Heart right ventricle (tissue), 16 donors: ENCODE measurements at regions not wholly inside any gene's neighbourhood (a gene's known extent, or its start where the extent isn't known, plus 50 kb on each side); places are given as distances from the start of the nearest gene placed in this dataset.

Experiments
- ATAC-seq, 8 donors: fragments of 200-7000 bp; cut with Tn5 transposase; one replicate each; pipeline ENCODE4 v1.9.1; 2020; ENCODE audit warnings: mild to moderate bottlenecking in 8 of 8, moderate library complexity in 8 of 8, moderate number of reproducible peaks in 1 of 8
- DNase-seq, 2 donors: peaks; one replicate each; pipeline ENCODE4 v3.0.0-alpha.2; 2020
- H3K27ac ChIP-seq, 10 donors: fragments of 200-600 bp; sonication (generic) in 2 of 10; one replicate each; pipeline versions ENCODE4 v1.5.0 to v1.8.0; 2020 to 2022; ENCODE audit warnings: mild to moderate bottlenecking in 3 of 10
- H3K27me3 ChIP-seq, 7 donors: fragments of 200-600 bp; one replicate each; pipeline ENCODE4 v1.8.0; 2021 to 2022; ENCODE audit warnings: mild to moderate bottlenecking in 2 of 7
- H3K36me3 ChIP-seq, 9 donors: fragments of 200-600 bp; sonication (generic) in 1 of 9; one replicate each; pipeline versions ENCODE4 v1.5.0 to v1.8.0; 2020 to 2022; ENCODE audit warnings: mild to moderate bottlenecking in 2 of 9
- H3K4me1 ChIP-seq, 9 donors: fragments of 200-600 bp; sonication (generic) in 1 of 9; one replicate each; pipeline versions ENCODE4 v1.5.0 to v1.8.0; 2020 to 2022; ENCODE audit warnings: mild to moderate bottlenecking in 4 of 9
- H3K4me3 ChIP-seq, 10 donors: fragments of 200-600 bp; sonication (generic) in 2 of 10; one replicate each; pipeline versions ENCODE4 v1.5.0 to v1.8.0; 2020 to 2022; ENCODE audit warnings: mild to moderate bottlenecking in 7 of 10, moderate library complexity in 2 of 10
- H3K9me3 ChIP-seq, 11 donors: fragments of 200-600 bp in 10 of 11; sonication (generic) in 2 of 11; one replicate each; pipeline versions ENCODE4 v1.5.0 to v1.8.0; 2013 to 2022; ENCODE audit warnings: mild to moderate bottlenecking in 2 of 11, control low read depth in 1 of 11, moderate library complexity in 1 of 11
- CTCF ChIP-seq, 9 donors: fragments of 200-600 bp; sonication (generic) in 2 of 9; IDR thresholded peaks; one replicate each; pipeline versions ENCODE4 v1.5.0 to v1.8.0; 2021 to 2022; ENCODE audit warnings: antibody characterized with exemption in 9 of 9, mild to moderate bottlenecking in 5 of 9, moderate library complexity in 1 of 9
- WGBS, 2 donors: extraction: QIAGEN DNeasy Blood & Tissue Kit; methylation state at CpG; one replicate each; pipeline ENCODE4 v1.1.7; 2013; ENCODE audit warnings: inconsistent platforms in 1 of 2; 5-methylcytosine and 5-hydroxymethylcytosine counted together
- intact Hi-C, 10 donors: fragments of 100-400 bp; cut with DNase I; formaldehyde crosslinking; loops; one replicate each; pipeline versions ENCODE4 v1.11.1 to v1.14.2; 2022
- donor health status: Arrhythmogenic right ventricular cardiomyopathy.
- donor health status: ischemic (EF 13 %, LVEDD 7.1; RV severe dilation, severe dysfunction).
- donor health status: healthy with polysubstance abuse.
- donor health status: DM: no; HTN: yes; CAD: no.
- donor health status: DM: no; HTN: no; CAD: no.
- donor health status: ischemic (EF 25% LVEDD 6.9; RV normal size, moderate dysfunction).
- donor health status: ischemic (EF 25% LVEDD 5.7; RV mildly dilated, moderate dysfunction).
- donor health status: healthy.
- donor health status: DM: yes; HTN: yes; CAD: no.
- donor health status: Ischemic cardiomyopathy.
- donor health status: ischemic (EF 35%, LVEDD 5.7; RV mildly dilated, moderate dysfunction).
- donor health status: nonischemic (EF 11% LVEDD 7.7; RV severe dilation, severe dysfunction).
- donor health status: DM: yes; HTN: yes; CAD: no.
- donor health status: PGD.
- donor health status: ischemic (EF 29% LVEDD 5.4; RV normal size, mild dysfunction).
- donor health status: nonischemic (EF 23%, LVEDD 6.1; RV moderate dilation, normal function).

GRCh38 chr16:6557353-6558023 lies 775.2 kb upstream of the RBFOX1 start:
- Histone ChIP-seq H3K9me3 (no peaks in the 10 kb centered on the region), H3K4me3 (no peak overlapping the region), H3K27ac (no peak overlapping the region), H3K4me1 (no peaks in the 10 kb centered on the region), H3K27me3 (no peaks in the 10 kb centered on the region), H3K36me3 (no peaks in the 10 kb centered on the region)
- intact Hi-C loops, result no loop called here
- ATAC-seq (no peak), DNase-seq (no peak)
- 59 to 63% methylated on average over 11 of the region's 11 CpGs for WGBS, 2 donors
- TF ChIP-seq CTCF (IDR thresholded peaks at IDR 0.05), result no peak

- intact Hi-C loops, result no loop called here
- no peak overlapping the region for H3K27ac ChIP-seq
- 65 to 76% methylated on average over 1 of the region's 1 CpG for WGBS, 2 donors
Measured at GRCh38 chr16:6549415-6549814, 783.2 kb upstream of the RBFOX1 start.

GRCh38 chr16:6548507-6548906 lies 784.1 kb upstream of the RBFOX1 start:
- Histone ChIP-seq H3K36me3 (no peaks in the 10 kb centered on the region), H3K4me1 (no peaks in the 10 kb centered on the region), H3K27me3 (no peaks in the 10 kb centered on the region), H3K9me3 (peaks cover 0 to 7% (median 0%) of the 10 kb centered on the region in 11 donors), H3K4me3 (no peak overlapping the region), H3K27ac (no peak overlapping the region)
- DNase-seq, result no peak
- WGBS, 2 donors, result 87 to 89% methylated on average over 11 of the region's 11 CpGs
- TF ChIP-seq CTCF (IDR thresholded peaks at IDR 0.05), result no peak
- no peak for ATAC-seq
- intact Hi-C loops, result no loop called here

More at GRCh38 chr16:6549415-6549814, 783.2 kb upstream of the RBFOX1 start:
- ATAC-seq (no peak), DNase-seq (no peak)
- TF ChIP-seq CTCF (IDR thresholded peaks at IDR 0.05), result no peak
- Histone ChIP-seq H3K4me1 (no peaks in the 10 kb centered on the region), H3K9me3 (peaks cover 0 to 7% (median 0%) of the 10 kb centered on the region in 11 donors), H3K36me3 (no peaks in the 10 kb centered on the region), H3K27me3 (no peaks in the 10 kb centered on the region), H3K4me3 (no peak overlapping the region)

GRCh38 chr16:6547131-6547530 lies 785.5 kb upstream of the RBFOX1 start:
- no peak for ATAC-seq
- Histone ChIP-seq H3K4me3 (no peak overlapping the region), H3K36me3 (no peaks in the 10 kb centered on the region), H3K4me1 (no peaks in the 10 kb centered on the region), H3K27me3 (no peaks in the 10 kb centered on the region), H3K9me3 (peaks cover 0 to 7% (median 0%) of the 10 kb centered on the region in 11 donors), H3K27ac (no peak overlapping the region)
- TF ChIP-seq CTCF (IDR thresholded peaks at IDR 0.05), result no peak
- no peak for DNase-seq
- WGBS, 2 donors, result 41 to 44% methylated on average over 3 of the region's 3 CpGs
- intact Hi-C loops, result no loop called here
